ENCODE measurements at regions not wholly inside any gene's neighbourhood (a gene's known extent, or its start where the extent isn't known, plus 50 kb on each side); places are given as distances from the start of the nearest gene placed in this dataset.
"Not testable (repeated sequence)": the region's sequence is repeated elsewhere in the genome, so short reads cannot be mapped to it uniquely, and the experiment has no call there.

DNA sequence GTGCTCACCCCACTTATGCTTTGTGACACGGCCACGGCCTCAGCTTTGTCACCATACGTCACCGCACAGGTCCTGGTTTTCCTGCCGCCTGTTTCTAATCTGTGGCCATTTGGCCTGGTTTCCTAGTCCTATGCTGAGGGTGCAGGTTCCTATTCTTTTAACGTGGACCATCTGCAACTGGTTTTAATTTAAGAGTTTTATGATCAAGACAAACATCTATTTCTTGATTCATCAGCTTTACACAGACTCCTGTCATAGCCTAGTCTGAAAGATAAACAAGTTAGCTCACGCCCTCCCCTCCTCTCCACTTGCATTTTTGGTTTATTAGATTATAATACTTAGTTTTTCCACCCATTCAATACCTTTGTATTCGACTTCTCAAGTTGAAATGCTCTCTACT, 97.5 kb upstream of the RPS6KA2 start:
- DNase-seq (ENCODE audit: low read depth) = peak; percentile 42

DNA sequence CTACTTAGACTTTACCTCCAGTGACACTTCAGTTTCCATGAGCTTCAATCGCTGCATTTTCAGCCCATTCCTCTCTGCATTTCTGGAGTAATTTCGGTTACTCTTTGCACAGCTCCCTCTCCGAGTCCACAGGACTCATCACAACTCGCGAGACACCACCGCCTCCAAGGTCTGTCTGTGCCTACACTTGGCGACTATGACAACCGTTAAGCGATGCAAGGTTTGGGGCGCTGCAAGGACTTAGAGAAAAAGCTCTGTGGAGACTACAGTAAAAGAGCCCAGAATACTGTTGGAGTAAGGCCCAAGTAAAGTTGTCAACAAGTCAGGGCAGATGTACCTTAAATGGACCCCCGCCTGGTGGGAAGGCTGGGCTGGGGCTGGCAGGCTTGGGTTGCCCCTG, 95.7 kb upstream of the RPS6KA2 start:
- DNase-seq (ENCODE audit: low read depth) = no peak

DNA sequence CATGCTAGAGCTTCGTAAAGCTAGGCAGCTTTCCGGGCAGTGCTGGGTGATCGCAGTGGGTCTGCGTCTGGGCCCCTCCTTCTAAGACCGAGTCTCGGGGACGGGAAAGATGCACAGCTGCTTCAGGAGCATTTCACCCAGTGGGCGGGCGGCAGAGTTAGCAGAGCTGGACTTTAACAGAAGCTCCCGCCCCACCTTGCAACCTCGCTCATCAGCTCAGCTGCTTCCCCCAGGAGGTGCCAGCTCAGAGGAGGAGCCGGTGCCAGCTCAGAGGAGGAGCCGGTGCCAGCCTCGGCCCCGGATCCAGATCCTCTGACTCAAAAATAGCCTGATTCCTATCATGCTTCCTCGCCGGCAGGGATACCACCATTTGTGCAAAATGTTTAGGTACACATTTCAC, 94.5 kb upstream of the RPS6KA2 start:
- no peak for DNase-seq (ENCODE audit: low read depth)

DNA sequence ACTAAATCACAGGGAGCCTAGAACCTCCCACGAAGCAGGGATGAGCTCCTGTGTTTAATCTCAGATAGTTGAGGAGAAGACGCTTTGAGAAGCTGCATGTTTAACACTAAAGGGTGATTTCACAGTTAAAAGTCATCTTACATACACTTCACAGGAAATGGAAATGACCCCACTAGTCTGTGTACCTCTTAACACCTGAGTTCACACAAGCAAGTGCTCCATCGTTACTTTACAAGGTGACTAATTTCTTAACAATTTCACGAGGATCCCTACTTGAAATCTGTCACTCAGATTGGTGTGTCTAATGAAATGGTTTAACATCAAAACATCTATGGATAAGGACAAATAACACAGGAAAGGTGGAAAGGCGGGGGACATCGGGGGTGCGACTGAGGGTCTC, 93.8 kb upstream of the RPS6KA2 start:
- DNase-seq (ENCODE audit: low read depth) = no peak

DNA sequence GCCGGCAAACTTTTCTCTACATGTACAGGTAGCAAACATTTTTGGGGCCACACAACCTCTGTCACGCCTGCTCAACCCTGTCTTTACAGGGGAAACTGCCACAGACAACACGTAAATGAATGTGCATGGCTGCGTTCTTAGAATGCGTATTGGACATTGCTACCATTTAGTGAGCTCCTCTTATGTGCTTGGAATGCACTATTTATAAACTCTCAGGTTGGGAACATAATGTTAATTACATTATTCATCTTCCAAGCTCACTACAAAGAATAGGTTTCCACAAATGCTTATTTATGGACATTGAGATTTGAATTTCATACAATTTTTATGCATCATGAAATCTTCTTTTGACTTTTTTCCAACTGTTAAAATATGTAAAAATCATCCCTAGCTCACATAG, 92.0 kb upstream of the RPS6KA2 start:
- no peak for DNase-seq (ENCODE audit: low read depth)

DNA sequence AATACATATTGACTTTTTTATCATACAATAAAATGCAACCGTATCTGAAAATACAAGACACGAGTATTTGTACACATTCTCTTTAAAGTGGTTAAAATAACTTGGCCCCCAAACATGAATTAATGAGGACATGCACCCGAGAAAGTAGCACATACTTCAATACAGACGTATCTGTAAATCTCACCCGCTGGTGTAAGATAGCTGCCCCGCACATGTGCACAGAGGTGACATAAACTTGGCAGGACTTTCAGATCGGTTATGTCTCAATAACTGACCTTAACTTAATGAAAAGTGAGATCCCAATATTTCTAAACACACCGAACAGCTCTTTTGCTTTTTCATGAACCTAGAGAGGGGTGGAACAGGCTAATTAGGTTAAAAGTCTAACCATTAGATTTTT, 91.5 kb upstream of the RPS6KA2 start:
- no peak for DNase-seq (ENCODE audit: low read depth)

DNA sequence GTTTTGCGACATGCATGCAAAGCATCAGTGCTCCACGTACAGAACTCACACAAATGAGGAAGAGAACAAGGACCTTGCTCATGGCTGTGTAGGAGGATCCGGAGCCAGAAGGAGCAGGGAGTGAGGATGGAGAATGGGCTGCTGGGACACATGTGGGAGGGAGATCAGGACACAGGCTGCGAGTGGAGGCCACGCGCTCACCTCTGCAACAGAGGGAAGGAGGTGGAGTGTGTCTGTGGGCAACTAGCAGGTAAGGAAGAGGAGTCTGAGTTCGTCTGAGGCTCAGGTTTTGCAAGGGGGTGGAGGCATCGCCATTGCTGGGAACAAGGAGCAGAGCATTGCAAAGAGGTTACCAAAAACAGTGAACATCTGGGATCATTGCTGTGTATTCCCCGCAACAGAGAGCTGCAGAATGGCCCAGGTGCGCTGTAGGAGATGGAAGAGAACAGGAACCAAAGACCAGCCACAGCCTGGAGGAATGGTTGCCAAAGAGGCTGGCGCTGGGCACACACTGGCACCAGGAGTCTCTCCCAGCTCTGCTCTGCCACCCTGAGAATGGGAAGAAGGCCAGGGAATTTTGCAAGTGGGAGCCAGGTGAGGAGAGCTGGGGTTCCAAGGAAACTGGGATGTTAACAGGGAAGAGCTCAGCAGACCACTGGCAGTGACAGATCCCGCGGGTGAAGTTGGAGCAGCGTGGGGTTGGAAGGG, 90.0 kb upstream of the RPS6KA2 start:
- no peak for DNase-seq (ENCODE audit: low read depth)

DNA sequence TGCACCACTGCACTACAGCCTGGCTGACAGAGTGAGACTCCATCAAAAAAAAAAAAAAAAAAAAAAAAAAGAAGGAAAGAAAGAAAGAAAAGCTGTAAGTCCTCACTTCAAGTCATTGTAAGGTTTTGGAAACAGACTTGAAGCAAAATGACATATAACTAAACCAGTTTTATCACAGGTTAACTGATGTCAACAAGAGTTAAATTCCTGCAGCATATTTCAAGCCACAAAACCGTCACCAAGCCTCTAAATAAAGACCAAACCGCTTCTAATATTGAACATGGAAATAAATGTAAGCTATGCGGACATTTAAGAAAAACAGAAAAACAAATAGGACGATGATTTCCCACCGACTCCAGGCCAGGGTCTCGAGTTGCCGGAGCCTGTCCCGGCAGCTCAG, 88.9 kb upstream of the RPS6KA2 start:
- DNase-seq (ENCODE audit: low read depth) = no peak

DNA sequence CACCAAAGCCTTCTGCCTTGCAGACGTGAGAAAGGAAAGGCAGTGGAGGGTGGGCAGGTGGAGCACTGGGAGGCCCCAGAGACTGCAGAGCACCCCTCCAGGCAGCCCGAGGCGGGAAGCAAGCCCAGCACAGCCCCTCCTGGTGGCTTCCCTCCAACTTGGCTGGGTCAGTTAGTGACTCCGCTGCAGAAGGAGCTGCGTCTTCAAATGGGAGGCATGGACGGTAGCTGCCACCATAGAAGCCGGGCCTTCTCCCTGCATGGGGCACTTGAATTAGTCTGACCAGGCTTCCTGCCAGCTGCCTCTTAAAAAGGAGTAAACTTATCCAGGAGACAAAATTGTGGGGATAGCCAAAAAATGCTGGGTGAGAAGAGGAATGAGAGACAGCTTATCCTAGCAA, 88.0 kb upstream of the RPS6KA2 start:
- no peak for DNase-seq (ENCODE audit: low read depth)

DNA sequence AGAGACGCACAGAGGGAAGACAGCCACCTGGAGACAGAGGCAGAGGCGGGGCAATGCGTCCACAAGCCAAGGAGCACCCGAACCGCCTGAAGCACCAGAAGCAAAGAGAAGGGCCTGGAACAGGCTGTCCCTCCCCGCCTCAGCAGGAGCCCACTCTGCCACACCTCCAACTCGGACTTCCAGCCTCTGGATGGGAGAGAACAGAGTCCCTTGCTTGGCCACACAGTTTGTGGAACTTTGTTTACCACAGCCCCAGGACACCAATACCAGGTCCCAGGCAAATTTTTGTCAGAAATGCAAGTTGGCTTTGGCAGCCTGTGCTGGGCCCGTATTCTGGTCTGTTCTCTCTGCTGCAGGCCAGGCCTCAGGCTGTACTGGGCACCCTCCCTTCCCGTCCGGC, 87.5 kb upstream of the RPS6KA2 start:
- no peak for DNase-seq (ENCODE audit: low read depth)

DNA sequence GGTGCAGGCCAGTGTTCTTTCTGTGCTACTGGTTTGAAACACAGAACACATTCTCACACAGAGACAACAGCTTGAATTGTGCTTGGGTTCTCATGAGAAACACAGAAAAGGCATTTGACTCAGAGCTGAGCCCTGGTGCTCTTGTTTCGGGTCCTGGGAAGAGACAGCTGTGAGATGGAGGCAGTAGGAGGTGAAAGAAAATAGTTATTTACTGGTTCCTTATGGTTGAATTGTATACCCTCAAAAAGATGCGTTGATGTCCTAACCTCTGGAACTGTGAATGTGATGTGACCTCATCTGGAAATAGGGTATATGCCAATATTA, 87.1 kb upstream of the RPS6KA2 start:
- DNase-seq (ENCODE audit: low read depth) = no peak

DNA sequence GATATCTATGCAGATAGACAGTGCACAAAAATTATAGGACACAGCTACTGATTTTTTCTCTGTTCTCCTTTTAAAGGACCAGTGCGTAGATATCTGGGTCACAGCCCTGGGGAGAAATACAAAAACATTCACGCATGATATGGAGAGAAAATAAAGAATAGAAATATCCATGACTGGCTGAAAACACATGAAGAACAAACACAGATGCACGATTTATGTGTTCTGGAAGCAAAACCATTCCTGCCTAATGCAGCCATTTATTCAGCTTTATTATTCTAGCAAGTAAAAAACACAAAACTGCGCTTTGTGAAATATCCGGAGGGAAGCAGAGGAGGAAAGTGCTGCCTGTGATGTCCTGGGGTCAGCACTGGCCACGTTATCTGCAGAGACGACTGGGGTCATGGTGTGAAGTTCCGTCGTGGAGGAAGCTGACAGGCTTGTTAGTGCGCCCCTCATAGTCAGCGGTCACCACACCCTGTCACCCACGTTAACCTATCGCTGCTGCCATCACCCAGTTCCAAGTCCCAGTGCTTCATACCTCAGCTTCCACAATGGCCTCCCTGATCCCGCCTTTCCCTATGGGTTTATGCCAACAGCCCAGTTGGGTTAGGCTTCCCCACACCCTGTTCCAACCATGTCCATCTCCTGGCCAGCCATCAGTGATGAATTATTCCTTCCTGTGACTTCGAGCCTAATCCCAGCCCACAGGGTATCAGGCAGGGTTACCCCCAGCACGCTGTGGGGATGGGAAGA, 86.6 kb upstream of the RPS6KA2 start:
- DNase-seq (ENCODE audit: low read depth) = no peak

DNA sequence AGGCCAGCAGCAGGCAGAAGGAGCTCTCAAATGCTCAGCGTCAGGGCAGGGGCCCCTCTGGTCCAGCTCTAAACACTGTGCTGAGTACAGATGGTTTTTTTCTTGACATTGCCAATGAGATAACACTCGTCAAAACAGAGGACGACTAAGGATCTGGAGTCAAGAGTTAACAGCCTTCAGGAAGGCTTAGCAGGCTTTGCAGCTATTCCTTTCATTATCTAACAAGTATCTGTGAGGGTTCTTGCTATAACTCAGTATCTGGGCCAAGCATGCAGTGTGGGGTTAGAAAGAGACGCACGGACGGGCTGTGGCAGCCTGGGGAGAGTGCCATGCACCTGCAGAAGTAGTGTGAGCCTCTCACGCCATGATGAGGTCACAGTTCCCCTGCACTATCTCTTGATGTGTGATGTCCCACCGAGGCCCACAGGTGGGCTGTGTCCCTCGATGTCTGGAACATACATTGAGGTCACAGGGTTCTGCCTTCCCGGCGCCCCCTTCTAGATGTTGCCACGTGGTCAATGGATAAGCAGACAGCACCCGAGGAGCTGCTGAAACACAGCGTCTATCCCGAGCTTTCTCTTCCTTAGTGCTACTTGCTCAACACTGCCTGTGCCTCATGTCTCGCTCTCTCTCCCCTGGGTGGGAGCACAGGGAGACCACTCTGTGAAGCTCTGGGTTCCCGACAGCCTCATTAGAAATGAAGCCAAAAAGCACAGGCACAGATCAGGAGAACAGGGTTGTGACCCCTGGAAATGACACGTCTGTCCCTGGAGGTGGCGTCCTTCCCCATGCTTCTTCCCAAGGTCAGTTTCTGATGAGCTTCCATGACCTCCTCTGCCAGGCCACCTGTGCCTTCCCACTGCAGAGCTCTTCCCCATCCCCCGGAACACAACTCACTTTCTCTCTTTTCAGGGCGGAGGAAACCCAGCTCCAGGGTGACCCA, 85.5 kb upstream of the RPS6KA2 start:
- no peak for DNase-seq (ENCODE audit: low read depth)

DNA sequence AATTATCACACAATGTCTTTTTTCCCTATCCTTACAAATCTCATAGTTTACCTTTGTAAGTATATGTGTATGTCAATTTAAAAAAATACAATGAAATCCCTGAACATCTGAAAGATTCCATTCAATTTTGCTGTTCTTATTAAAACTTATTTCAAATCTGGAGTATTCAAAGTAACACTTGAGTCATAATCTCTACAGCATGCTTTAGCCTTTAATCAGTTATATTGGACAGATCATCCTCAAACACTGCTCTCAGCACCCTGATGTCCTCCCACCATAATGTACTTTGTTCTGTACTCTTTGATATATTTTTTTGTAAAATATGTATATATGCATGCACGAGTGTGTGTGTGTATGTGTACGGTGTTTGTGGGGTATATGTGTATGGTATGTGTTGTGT, 83.0 kb upstream of the RPS6KA2 start:
- no peak for DNase-seq (ENCODE audit: low read depth)

DNA sequence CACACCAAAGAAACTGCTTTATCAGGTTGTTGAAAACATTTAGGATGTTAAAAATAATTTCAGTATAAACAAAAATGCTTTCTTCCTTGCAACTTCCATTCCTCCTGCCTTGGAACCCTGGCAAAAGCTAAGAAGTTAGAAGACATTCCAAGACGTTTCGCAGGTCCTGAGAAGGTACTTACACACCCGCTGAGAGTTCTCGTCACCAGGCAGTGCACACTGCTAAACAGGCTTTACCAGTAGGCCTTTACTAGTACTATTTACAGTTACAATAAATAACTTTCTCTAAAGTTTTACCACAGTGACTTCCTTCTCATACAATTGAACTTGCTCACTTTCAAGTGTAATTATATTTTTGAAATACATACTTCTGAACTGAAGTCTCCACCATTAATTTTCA, 81.4 kb upstream of the RPS6KA2 start:
- DNase-seq (ENCODE audit: low read depth) = no peak

DNA sequence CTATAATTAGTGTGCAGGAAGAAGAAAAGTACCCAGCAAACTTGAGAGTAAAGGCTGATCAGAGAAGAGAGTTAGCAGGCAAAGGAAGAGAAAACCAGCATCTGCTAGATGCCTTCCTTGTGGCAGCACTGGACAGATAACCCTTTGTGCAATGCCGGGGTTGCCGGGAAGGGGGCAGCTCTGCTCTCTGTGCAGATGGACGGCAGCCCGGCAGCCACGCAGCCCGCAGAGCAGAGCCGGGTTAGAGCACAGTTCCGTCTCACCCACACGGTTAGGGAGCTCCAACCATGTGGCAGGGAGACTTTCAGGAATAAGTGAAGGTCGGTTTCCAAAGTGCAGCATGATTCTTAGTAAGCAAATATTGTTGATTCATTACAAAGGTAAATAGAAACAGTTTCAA, 80.0 kb upstream of the RPS6KA2 start:
- peak; percentile 20 for DNase-seq (ENCODE audit: low read depth)

DNA sequence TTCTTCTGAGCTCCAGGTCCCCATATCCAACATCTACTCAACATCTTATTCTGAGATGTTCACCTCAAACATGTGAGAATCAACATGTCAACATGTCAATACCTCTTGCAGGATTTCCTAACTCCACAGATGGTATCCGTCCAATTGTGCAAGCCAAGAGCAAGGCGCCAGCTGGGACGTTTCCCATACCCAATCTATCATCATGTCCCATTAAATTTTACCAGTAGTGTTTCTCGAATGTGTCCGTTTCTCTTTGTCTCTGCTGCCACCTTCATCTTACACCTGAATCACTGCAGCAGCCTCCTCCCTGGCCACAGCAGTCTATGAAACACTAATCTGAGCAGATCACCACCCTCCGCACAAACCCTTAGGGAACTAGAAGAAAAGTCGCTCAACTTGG, 78.0 kb upstream of the RPS6KA2 start:
- no peak for DNase-seq (ENCODE audit: low read depth)

DNA sequence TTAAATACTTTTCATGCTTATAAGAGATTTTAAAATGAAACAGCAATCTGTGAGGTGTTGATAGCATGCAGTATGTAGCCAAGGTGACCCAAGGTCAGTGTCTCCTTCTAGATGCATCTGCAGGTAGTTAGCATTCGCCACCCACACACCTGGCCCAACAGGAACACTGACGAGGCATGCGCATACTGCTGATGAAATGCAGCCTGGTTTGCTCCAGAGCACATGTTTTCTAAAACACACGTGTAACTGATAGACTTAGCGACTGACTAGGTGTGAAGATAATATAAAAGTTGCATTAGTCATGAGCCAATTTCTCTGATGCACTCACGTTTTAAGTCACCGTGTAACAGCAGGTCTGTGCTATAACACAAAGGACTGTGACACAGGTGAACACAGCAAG, 77.1 kb upstream of the RPS6KA2 start:
- no peak for DNase-seq (ENCODE audit: low read depth)

DNA sequence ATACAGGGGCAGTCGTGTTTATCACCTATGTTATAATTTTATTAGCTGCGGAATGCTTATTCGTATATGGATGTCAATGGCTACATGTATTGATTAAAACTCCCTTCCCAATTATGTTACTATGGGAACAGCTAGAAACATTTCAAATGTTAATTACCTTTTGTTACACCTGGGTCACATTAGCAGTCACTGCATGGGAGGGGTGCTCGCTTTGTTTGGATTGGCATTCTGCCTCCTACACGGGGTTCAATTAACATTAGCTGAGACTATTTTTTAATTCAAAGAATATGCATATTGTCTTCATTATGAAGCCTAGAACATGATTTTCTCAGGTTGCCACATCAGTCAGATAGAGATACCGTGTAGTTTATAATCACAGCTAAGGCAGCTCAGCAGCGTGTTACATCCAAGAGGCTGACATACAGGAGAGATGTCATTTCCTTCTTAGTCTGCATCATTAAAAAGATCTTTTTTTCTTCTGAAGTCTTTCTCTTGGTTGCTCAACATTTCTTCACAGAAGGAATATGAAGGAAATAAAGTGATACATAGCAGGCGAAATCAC, 76.2 kb upstream of the RPS6KA2 start:
- no peak for DNase-seq (ENCODE audit: low read depth)

DNA sequence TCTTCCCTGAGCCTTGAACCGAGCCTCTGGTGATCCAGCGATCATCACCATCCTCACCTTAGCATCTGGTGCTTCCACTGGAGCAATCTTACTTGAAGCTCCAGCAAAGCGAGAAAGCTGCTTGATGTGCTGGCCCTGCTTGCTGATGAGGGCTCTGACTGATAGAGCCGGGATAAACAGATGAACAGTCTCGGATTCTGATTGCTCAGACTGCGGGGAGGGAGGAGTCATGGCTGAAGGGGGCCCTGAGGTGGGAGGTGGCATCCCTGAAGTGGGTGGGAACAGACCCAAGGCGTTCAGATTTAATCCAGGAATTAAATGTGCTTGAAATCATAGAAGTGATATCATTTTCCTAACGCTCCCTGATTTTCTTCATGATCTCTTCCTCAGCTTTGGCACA, 74.4 kb upstream of the RPS6KA2 start:
- not testable (repeated sequence) for DNase-seq (ENCODE audit: low read depth)

DNA sequence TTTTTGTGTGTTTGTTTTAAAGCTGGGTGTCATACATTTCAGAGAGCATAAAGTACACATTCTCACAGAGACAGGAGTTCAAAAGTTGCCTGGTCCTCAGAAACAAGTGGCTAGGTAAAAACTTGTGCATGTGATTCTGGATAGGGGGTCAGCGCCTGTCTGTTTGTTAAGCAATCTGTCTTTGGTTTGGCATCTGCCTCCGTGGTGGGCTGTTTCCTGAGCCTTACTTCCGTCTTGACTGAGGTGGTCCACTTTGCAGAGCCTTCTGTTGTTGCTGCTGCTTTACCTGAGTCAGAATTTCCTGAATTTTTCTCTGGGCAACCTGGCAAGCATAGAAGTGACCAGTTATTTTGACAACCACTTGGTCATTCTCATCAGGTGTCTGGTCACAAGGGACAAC, 73.8 kb upstream of the RPS6KA2 start:
- DNase-seq (ENCODE audit: low read depth) = not testable (repeated sequence)

DNA sequence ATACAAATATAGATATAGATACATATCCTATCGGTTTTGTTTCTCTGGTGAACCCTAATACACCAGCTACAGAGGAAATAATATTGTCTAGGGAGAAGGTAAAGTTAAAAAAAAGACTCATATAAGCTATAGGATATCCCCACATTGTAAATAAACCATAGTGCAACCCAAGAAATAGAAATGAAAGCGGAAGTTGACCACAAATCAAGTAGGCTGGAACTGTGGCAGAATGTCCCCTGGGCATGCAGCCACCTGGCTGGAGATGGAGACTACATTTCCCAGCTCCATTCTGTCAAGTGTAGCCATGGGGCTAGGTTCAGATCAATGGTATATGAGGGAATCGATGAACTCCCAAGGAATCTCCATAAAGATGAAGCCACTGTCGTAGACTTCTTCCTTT, 70.1 kb upstream of the RPS6KA2 start:
- DNase-seq (ENCODE audit: low read depth) = no peak

DNA sequence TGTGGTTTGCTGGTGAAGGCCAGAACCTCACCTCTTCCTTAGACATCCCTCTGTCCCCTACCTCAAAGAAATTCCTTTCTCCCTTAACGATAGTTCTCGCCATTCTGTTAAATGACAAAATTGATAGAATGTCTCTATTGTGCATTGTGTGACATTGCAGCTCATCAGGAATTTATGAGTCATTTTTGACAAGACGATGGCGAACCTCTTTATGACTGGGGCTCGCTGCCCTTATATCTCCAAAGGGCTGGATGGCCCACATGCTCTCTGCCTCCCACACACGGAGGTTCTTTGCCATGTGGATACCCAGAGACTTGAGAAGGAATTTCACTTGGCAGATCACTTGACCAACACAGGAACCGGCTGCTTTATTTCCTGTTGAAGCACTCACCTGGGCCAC, 66.8 kb upstream of the RPS6KA2 start:
- no peak for DNase-seq (ENCODE audit: low read depth)

Measured in EH (cell line).